ENCODE measurements at regions not wholly inside any gene's neighbourhood (a gene's known extent, or its start where the extent isn't known, plus 50 kb on each side); places are given as distances from the start of the nearest gene placed in this dataset.
A peak's percentile ranks its signal among the peaks of the same experiment; 100 is the strongest.

DNA sequence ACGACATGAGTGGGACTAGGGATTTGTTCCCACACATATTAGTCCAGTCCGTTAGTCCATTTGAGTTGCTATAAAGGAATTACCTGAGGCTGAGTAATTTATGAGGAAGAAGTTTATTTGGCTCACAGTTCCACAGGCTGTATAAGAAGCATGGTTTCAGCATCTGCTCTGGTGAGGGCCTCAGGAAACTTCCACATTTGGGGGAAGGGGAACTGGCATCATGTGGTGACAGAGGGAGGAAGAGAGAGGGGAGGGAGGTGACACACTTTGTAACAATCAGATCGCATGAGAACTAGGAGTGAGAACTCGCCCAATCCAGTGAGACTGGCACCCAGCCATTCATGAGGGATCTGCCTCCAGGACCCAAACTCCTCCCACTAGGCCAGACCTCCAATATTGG is 769.9 kb upstream of the ROBO1 start:
- no peak for TF ChIP-seq JUND (IDR thresholded peaks at IDR 0.05; ENCODE audit: low read depth)
- in situ Hi-C loops (cut with HindIII; ENCODE audit: low pct_unique_long_range_greater_than_20kb, low sequenced_read_pairs): no loop called here
- DNase-seq (ENCODE audit: low read depth in 1 of 2, low spot score in 1 of 2): no peak

GRCh38 chr3:80535286-80535685 is 767.5 kb upstream of the ROBO1 start:
- DNase-seq (ENCODE audit: low read depth in 1 of 2, low spot score in 1 of 2): no peak
- no peak for TF ChIP-seq JUND (IDR thresholded peaks at IDR 0.05; ENCODE audit: low read depth)
- in situ Hi-C loops (cut with HindIII; ENCODE audit: low pct_unique_long_range_greater_than_20kb, low sequenced_read_pairs): no loop called here

GRCh38 chr3:80533553-80533952 is 765.8 kb upstream of the ROBO1 start:
- TF ChIP-seq JUND (IDR thresholded peaks at IDR 0.05; ENCODE audit: low read depth): no peak
- DNase-seq (ENCODE audit: low read depth in 1 of 2, low spot score in 1 of 2): no peak
- in situ Hi-C loops (cut with HindIII; ENCODE audit: low pct_unique_long_range_greater_than_20kb, low sequenced_read_pairs): no loop called here

DNA sequence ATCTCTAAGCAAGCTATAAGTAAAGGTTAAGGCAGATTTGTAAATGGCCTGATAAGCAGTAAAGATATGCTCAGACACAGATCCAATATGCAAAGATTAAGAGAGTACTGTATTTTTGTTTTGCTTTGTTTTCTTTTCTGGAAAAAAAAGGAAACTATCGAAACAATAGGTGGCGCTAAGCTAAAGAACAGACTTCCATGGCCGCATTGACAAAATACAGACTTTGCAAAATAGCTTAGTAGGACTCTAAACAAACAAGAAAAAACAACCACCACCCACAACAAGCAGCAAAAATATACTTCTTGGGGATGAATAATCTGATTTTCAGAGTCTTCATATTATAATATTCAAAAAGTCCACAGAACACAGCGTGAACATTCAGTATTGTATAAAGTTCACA is 758.4 kb upstream of the ROBO1 start:
- peak in 1 of 2 experiments; percentile 13 for DNase-seq (ENCODE audit: low read depth in 1 of 2, low spot score in 1 of 2)
- in situ Hi-C loops (cut with HindIII; ENCODE audit: low pct_unique_long_range_greater_than_20kb, low sequenced_read_pairs): no loop called here
- TF ChIP-seq JUND (IDR thresholded peaks at IDR 0.05; ENCODE audit: low read depth): no peak

- in situ Hi-C loops (cut with HindIII; ENCODE audit: low pct_unique_long_range_greater_than_20kb, low sequenced_read_pairs): no loop called here
- no peak for TF ChIP-seq JUND (IDR thresholded peaks at IDR 0.05; ENCODE audit: low read depth)
- peak in 1 of 2 experiments; percentile 10 for DNase-seq (ENCODE audit: low read depth in 1 of 2, low spot score in 1 of 2)
These were observed 753.3 kb upstream of the ROBO1 start for GRCh38 chr3:80521081-80521480.

- TF ChIP-seq JUND (IDR thresholded peaks at IDR 0.05; ENCODE audit: low read depth): no peak
- no peak for DNase-seq (ENCODE audit: low read depth in 1 of 2, low spot score in 1 of 2)
- in situ Hi-C loops (cut with HindIII; ENCODE audit: low pct_unique_long_range_greater_than_20kb, low sequenced_read_pairs): no loop called here
These were observed 751.6 kb upstream of the ROBO1 start for GRCh38 chr3:80519436-80519835.

DNA sequence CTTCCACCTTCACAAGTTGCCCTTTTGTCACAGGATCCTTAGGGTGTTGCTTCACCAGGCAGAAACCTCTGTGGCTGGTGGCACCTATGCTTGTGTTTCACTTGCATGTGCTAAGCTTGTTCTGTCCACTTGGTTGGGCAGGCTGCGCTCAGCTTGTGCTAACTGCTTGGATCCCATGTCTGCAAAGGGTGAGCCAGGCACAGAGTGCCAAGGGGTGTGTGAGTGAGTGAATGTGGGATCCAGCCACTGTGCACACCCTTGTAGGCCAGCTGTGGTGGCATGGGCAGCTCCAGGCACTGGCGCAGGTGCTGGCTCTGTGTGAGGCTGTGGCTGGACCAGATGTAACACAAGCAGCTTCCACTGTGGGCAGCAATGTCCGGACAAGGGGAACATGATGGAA is 728.7 kb upstream of the ROBO1 start:
- in situ Hi-C loops (cut with HindIII; ENCODE audit: low pct_unique_long_range_greater_than_20kb, low sequenced_read_pairs): no loop called here
- TF ChIP-seq JUND (IDR thresholded peaks at IDR 0.05; ENCODE audit: low read depth): no peak
- DNase-seq (ENCODE audit: low read depth in 1 of 2, low spot score in 1 of 2): no peak

DNA sequence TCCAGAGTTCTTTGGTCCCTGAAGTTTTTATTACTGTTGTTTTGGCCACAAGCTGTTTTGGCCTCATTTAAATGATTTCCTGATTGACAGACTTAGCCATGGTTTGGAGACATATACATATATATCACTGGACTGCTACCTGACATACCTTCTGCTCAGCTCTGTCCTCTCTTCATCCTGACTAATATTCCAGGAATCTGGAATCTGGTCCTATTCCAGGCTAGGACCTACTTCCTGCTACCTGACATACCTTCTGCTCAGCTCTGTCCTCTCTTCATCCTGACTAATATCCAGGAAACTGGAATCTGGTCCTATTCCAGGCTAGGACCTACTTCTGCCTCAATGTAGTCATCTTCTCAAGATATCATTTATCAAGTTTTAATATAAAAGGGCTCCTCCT is 724.4 kb upstream of the ROBO1 start:
- no peak for TF ChIP-seq JUND (IDR thresholded peaks at IDR 0.05; ENCODE audit: low read depth)
- in situ Hi-C loops (cut with HindIII; ENCODE audit: low pct_unique_long_range_greater_than_20kb, low sequenced_read_pairs): no loop called here
- DNase-seq (ENCODE audit: low read depth in 1 of 2, low spot score in 1 of 2): no peak

GRCh38 chr3:80472961-80473360 is 705.2 kb upstream of the ROBO1 start:
- in situ Hi-C loops (cut with HindIII; ENCODE audit: low pct_unique_long_range_greater_than_20kb, low sequenced_read_pairs): no loop called here
- TF ChIP-seq JUND (IDR thresholded peaks at IDR 0.05; ENCODE audit: low read depth): no peak
- DNase-seq (ENCODE audit: low read depth in 1 of 2, low spot score in 1 of 2): no peak

- no peak for TF ChIP-seq JUND (IDR thresholded peaks at IDR 0.05; ENCODE audit: low read depth)
- in situ Hi-C loops (cut with HindIII; ENCODE audit: low pct_unique_long_range_greater_than_20kb, low sequenced_read_pairs): no loop called here
- no peak for DNase-seq (ENCODE audit: low read depth in 1 of 2, low spot score in 1 of 2)
These were observed 704.7 kb upstream of the ROBO1 start for GRCh38 chr3:80472459-80472858.

GRCh38 chr3:80470433-80470832 is 702.6 kb upstream of the ROBO1 start:
- DNase-seq (ENCODE audit: low read depth in 1 of 2, low spot score in 1 of 2): no peak
- in situ Hi-C loops (cut with HindIII; ENCODE audit: low pct_unique_long_range_greater_than_20kb, low sequenced_read_pairs): no loop called here
- no peak for TF ChIP-seq JUND (IDR thresholded peaks at IDR 0.05; ENCODE audit: low read depth)

DNA sequence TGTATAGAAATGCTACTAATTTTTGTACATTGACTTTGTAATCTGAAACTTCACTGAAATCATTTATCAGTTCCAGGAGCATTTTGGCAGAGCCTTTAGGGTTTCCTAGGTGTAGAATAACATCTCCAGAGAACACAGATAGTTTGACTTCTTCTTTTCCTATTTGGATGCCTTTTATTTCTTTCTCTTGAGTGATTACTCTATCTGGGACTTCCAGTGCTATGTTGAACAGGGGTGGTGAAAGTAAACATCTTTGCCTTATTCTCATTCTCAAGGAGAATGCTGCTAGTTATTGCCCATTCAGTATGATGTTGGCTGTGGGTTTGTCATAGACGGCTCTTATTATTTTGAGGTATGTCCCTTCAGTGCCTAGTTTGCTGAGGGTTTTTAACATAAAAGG is 697.9 kb upstream of the ROBO1 start:
- in situ Hi-C loops (cut with HindIII; ENCODE audit: low pct_unique_long_range_greater_than_20kb, low sequenced_read_pairs): no loop called here
- TF ChIP-seq JUND (IDR thresholded peaks at IDR 0.05; ENCODE audit: low read depth): no peak
- DNase-seq (ENCODE audit: low read depth in 1 of 2, low spot score in 1 of 2): no peak

- TF ChIP-seq JUND (IDR thresholded peaks at IDR 0.05; ENCODE audit: low read depth): no peak
- DNase-seq (ENCODE audit: low read depth in 1 of 2, low spot score in 1 of 2): no peak
- in situ Hi-C loops (cut with HindIII; ENCODE audit: low pct_unique_long_range_greater_than_20kb, low sequenced_read_pairs): no loop called here
These were observed 683.6 kb upstream of the ROBO1 start for GRCh38 chr3:80451393-80451792.

DNA sequence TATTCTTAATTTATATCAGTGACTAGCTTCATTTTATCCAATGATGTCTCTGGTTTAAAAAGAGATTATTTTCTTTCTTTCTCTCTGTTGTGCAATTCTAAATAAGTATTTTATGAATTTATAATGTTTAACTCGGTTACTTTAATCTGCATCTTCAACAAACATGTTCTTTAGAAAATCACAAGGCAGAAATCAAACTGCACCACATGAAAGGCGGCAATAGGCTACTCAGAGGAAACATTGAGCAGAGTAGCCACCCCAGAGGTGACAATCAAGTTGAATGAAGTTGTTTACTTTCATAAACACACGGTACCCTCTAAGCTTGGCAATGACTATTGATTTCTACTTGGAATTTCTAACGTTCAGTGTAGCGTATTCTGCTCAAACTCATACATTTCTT is 677.8 kb upstream of the ROBO1 start:
- no peak for DNase-seq (ENCODE audit: low read depth in 1 of 2, low spot score in 1 of 2)
- in situ Hi-C loops (cut with HindIII; ENCODE audit: low pct_unique_long_range_greater_than_20kb, low sequenced_read_pairs): no loop called here
- TF ChIP-seq JUND (IDR thresholded peaks at IDR 0.05; ENCODE audit: low read depth): no peak
